ENCODE measurements at regions not wholly inside any gene's neighbourhood (a gene's known extent, or its start where the extent isn't known, plus 50 kb on each side); places are given as distances from the start of the nearest gene placed in this dataset.

GRCh38 chr18:28455971-28456370 lies 279.0 kb upstream of the CDH2 start:
- no peaks in the 10 kb centered on the region for H3K9me3 ChIP-seq (ENCODE audit: control insufficient read depth, insufficient read depth, low read length)
- no peak overlapping the region for H3K4me3 ChIP-seq (ENCODE audit: low read depth, low read length)
- TF ChIP-seq CTCF (IDR thresholded peaks at IDR 0.05; ENCODE audit: low read depth, low read length), result no peak
- H3K27ac ChIP-seq (ENCODE audit: low read depth, low read length), result no peak overlapping the region
- ChIA-PET CTCF (no interaction called here), POLR2A (no interaction called here)
- no peaks in the 10 kb centered on the region for H3K27me3 ChIP-seq (ENCODE audit: control insufficient read depth, insufficient read depth, low read length)
- DNase-seq (ENCODE audit: low read depth, low spot score), result no peak

GRCh38 chr18:28439870-28440269 lies 262.9 kb upstream of the CDH2 start:
- Histone ChIP-seq H3K27ac (ENCODE audit: low read depth, low read length) (no peak overlapping the region), H3K9me3 (ENCODE audit: control insufficient read depth, insufficient read depth, low read length) (peaks cover 9% of the 10 kb centered on the region; the same call in 1 of the 2 replicates), H3K27me3 (ENCODE audit: control insufficient read depth, insufficient read depth, low read length) (no peaks in the 10 kb centered on the region), H3K4me3 (ENCODE audit: low read depth, low read length) (no peak overlapping the region)
- DNase-seq (ENCODE audit: low read depth, low spot score), result no peak
- no peak for TF ChIP-seq CTCF (IDR thresholded peaks at IDR 0.05; ENCODE audit: low read depth, low read length)
- POLR2A ChIA-PET, result no interaction called here
- CTCF ChIA-PET, result no interaction called here

- no peak for DNase-seq (ENCODE audit: low read depth, low spot score)
- no peak overlapping the region for H3K4me3 ChIP-seq (ENCODE audit: low read depth, low read length)
- CTCF ChIA-PET, result no interaction called here
- POLR2A ChIA-PET, result no interaction called here
- no peak for TF ChIP-seq CTCF (IDR thresholded peaks at IDR 0.05; ENCODE audit: low read depth, low read length)
- H3K9me3 ChIP-seq (ENCODE audit: control insufficient read depth, insufficient read depth, low read length), result peaks cover 9% of the 10 kb centered on the region; the same call in 1 of the 2 replicates
- H3K27ac ChIP-seq (ENCODE audit: low read depth, low read length), result no peak overlapping the region
- H3K27me3 ChIP-seq (ENCODE audit: control insufficient read depth, insufficient read depth, low read length), result no peaks in the 10 kb centered on the region
These were observed 261.5 kb upstream of the CDH2 start for GRCh38 chr18:28438381-28438780.

- ChIA-PET POLR2A (no interaction called here), CTCF (no interaction called here)
- H3K27me3 ChIP-seq (ENCODE audit: control insufficient read depth, insufficient read depth, low read length), result no peaks in the 10 kb centered on the region
- DNase-seq (ENCODE audit: low read depth, low spot score), result no peak
- no peak overlapping the region for H3K27ac ChIP-seq (ENCODE audit: low read depth, low read length)
- no peaks in the 10 kb centered on the region for H3K9me3 ChIP-seq (ENCODE audit: control insufficient read depth, insufficient read depth, low read length)
- TF ChIP-seq CTCF (IDR thresholded peaks at IDR 0.05; ENCODE audit: low read depth, low read length), result no peak
- no peak overlapping the region for H3K4me3 ChIP-seq (ENCODE audit: low read depth, low read length)
These were observed 255.4 kb upstream of the CDH2 start for GRCh38 chr18:28432339-28432738.

- no peak overlapping the region for H3K27ac ChIP-seq (ENCODE audit: low read depth, low read length)
- no peak for TF ChIP-seq CTCF (IDR thresholded peaks at IDR 0.05; ENCODE audit: low read depth, low read length)
These were observed 249.0 kb upstream of the CDH2 start for GRCh38 chr18:28425886-28426285.

More at GRCh38 chr18:28425886-28426285, 249.0 kb upstream of the CDH2 start:
- no peak overlapping the region for H3K4me3 ChIP-seq (ENCODE audit: low read depth, low read length)
- H3K27me3 ChIP-seq (ENCODE audit: control insufficient read depth, insufficient read depth, low read length), result no peaks in the 10 kb centered on the region
- CTCF ChIA-PET, result no interaction called here
- DNase-seq (ENCODE audit: low read depth, low spot score), result no peak
- POLR2A ChIA-PET, result no interaction called here
- peaks cover 7% of the 10 kb centered on the region; the same call in 1 of the 2 replicates for H3K9me3 ChIP-seq (ENCODE audit: control insufficient read depth, insufficient read depth, low read length)

Data from AG04450 (cell line).